Stimulated activated CD4-positive, alpha-beta T cell treated with anti-CD3 and anti-CD28 coated beads, TNF-alpha, amount 100 ng/mL, for 4 hours (primary cell): ENCODE measurements at regions not wholly inside any gene's neighbourhood (a gene's known extent, or its start where the extent isn't known, plus 50 kb on each side); places are given as distances from the start of the nearest gene placed in this dataset.
"Not testable (repeated sequence)": the region's sequence is repeated elsewhere in the genome, so short reads cannot be mapped to it uniquely, and the experiment has no call there.

Experiments used
- DNase-seq, 3 experiments: peaks; one replicate each; pipeline ENCODE4 v3.0.0-alpha.2; 2020; ENCODE audit warnings: low read depth in 3 of 3

- no peak for DNase-seq
Observed at GRCh38 chr2:100703213-100703612, 116.7 kb upstream of the NPAS2 start.

- no peak for DNase-seq
Observed at GRCh38 chr2:100703739-100704138, 116.2 kb upstream of the NPAS2 start.

- no peak for DNase-seq
Observed at GRCh38 chr2:100704156-100704555, 115.8 kb upstream of the NPAS2 start.

GRCh38 chr2:100704711-100705110 is 115.2 kb upstream of the NPAS2 start:
- no peak for DNase-seq

- DNase-seq, result no peak
Observed at GRCh38 chr2:100707016-100707947, 112.7 kb upstream of the NPAS2 start.

GRCh38 chr2:100708333-100708732 is 111.6 kb upstream of the NPAS2 start:
- DNase-seq, result no peak

GRCh38 chr2:100713106-100713505 is 106.8 kb upstream of the NPAS2 start:
- no peak for DNase-seq

- not testable (repeated sequence) for DNase-seq
Observed at GRCh38 chr2:100714396-100715010, 105.4 kb upstream of the NPAS2 start.

- DNase-seq, result not testable (repeated sequence)
Observed at GRCh38 chr2:100715861-100716260, 104.1 kb upstream of the NPAS2 start.

- no peak for DNase-seq
Observed at GRCh38 chr2:100716581-100716980, 103.4 kb upstream of the NPAS2 start.

GRCh38 chr2:100718065-100718629 is 101.8 kb upstream of the NPAS2 start:
- no peak for DNase-seq

- no peak for DNase-seq
Observed at GRCh38 chr2:100720445-100720844, 99.5 kb upstream of the NPAS2 start.

GRCh38 chr2:100721693-100722092 is 98.2 kb upstream of the NPAS2 start:
- no peak for DNase-seq

GRCh38 chr2:100722125-100722524 is 97.8 kb upstream of the NPAS2 start:
- DNase-seq, result no peak

- DNase-seq, result no peak
Observed at GRCh38 chr2:100726866-100727265, 93.1 kb upstream of the NPAS2 start.

GRCh38 chr2:100730290-100730868 is 89.6 kb upstream of the NPAS2 start:
- DNase-seq, result peak in 2 of 3 experiments; percentile 3 to 5

- DNase-seq, result no peak
Observed at GRCh38 chr2:100731535-100731981, 88.4 kb upstream of the NPAS2 start.

- no peak for DNase-seq
Observed at GRCh38 chr2:100733391-100734187, 86.3 kb upstream of the NPAS2 start.

- DNase-seq, result no peak
Observed at GRCh38 chr2:100736121-100736915, 83.6 kb upstream of the NPAS2 start.

GRCh38 chr2:100739735-100740432 is 80.1 kb upstream of the NPAS2 start:
- DNase-seq, result no peak
